GM23248 (cell line): ENCODE measurements at regions not wholly inside any gene's neighbourhood (a gene's known extent, or its start where the extent isn't known, plus 50 kb on each side); places are given as distances from the start of the nearest gene placed in this dataset.

Source experiments
- EZH2 ChIP-seq: fragments of 200-600 bp; sonication (generic); IDR thresholded peaks from 2 replicates; pipeline ENCODE4 v1.6.1; 2018; ENCODE audit warnings: antibody characterized with exemption, mild to moderate bottlenecking; ENCODE audit not compliant: insufficient read depth, poor library complexity, severe bottlenecking
- EZH2phosphoT487 ChIP-seq: fragments of 200-600 bp; sonication (generic); IDR thresholded peaks from 2 replicates; pipeline ENCODE4 v1.6.1; 2018; ENCODE audit warnings: antibody characterized with exemption, moderate library complexity, mild to moderate bottlenecking, low read depth; ENCODE audit not compliant: insufficient read depth

- TF ChIP-seq EZH2 (no peak), EZH2phosphoT487 (no peak)
These were observed 183.7 kb downstream of the NUFIP1 start for GRCh38 chr13:44805585-44805984.
